ENCODE measurements at regions not wholly inside any gene's neighbourhood (a gene's known extent, or its start where the extent isn't known, plus 50 kb on each side); places are given as distances from the start of the nearest gene placed in this dataset.

DNA sequence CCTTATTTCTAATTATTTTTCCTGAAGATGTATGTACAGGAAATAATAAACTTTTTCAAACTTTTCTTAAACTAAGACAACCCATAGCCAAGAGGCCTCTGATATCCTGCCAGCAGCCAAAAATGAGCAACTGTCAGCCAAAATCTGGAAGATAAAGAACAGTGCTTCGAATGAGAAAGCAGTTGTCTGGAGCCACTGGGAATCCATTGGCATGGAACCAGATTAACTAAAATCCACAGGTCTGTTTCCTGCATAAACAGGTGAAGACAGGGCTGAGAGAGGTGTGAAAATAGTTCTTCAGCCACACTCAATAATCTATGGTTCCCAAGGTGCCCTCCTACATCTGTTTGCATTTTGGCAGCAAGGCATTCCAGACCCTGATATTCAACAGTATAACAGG lies 1076.7 kb upstream of the PIK3C3 start:
- in situ Hi-C loops (cut with MboI): no loop called here
- H3K4me2 ChIP-seq (ENCODE audit: control insufficient read depth, insufficient read depth): no peak overlapping the region
- no TSS peak for BruUV-seq (replicated peaks)

DNA sequence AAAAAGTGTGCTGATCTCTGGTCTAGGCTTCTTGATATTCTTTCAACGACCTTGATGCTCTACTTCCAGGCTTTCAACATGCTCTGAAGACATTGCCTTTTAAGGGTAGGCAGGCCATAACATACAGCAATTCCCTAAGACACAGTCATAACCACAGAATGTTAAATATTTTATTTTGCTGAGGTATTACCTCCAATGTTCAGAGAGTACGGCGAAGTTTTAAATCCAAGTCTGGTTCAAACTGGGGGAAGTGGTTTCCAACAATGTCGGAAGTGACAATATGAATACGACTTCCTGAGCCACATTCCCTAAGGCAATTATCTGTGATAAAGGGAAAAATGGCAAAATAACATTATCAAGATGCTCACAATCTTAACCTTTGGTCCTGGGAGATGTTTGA lies 1077.9 kb upstream of the PIK3C3 start:
- no peak for DNase-seq (ENCODE audit: low read depth, low spot score)
- SMC1A ChIA-PET (ENCODE audit: uncharacterized antibody, unreplicated experiment): no interaction called here
- intact Hi-C loops (cut with micrococcal nuclease; ENCODE audit: unreplicated experiment): no loop called here
- no peak overlapping the region for H2AFZ ChIP-seq (ENCODE audit: control insufficient read depth, low read depth, low read length)
- no peak for FAIRE-seq
- no peak for TF ChIP-seq HCFC1 (IDR thresholded peaks at IDR 0.05; ENCODE audit: low read length)
- no peak for TF ChIP-seq POLR2A (IDR thresholded peaks at IDR 0.05; ENCODE audit: low read depth, low read length)
- TF ChIP-seq CEBPB (IDR thresholded peaks at IDR 0.05; ENCODE audit: borderline replicate concordance in 1 of 2, low read depth in 2 of 2, low read length in 2 of 2): no peak
- TF ChIP-seq, protein P1, sequence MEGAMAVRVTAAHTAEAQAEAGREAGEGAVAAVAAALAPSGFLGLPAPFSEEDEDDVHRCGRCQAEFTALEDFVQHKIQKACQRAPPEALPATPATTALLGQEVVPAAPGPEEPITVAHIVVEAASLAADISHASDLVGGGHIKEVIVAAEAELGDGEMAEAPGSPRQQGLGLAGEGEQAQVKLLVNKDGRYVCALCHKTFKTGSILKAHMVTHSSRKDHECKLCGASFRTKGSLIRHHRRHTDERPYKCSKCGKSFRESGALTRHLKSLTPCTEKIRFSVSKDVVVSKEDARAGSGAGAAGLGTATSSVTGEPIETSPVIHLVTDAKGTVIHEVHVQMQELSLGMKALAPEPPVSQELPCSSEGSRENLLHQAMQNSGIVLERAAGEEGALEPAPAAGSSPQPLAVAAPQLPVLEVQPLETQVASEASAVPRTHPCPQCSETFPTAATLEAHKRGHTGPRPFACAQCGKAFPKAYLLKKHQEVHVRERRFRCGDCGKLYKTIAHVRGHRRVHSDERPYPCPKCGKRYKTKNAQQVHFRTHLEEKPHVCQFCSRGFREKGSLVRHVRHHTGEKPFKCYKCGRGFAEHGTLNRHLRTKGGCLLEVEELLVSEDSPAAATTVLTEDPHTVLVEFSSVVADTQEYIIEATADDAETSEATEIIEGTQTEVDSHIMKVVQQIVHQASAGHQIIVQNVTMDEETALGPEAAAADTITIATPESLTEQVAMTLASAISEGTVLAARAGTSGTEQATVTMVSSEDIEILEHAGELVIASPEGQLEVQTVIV (IDR thresholded peaks at IDR 0.05; ENCODE audit: borderline replicate concordance, partially characterized antibody): no peak
- TF ChIP-seq NRF1 (conservative IDR thresholded peaks at IDR 0.05; ENCODE audit: low read depth, low read length): no peak
- TF ChIP-seq SUPT20H (IDR thresholded peaks at IDR 0.05; ENCODE audit: borderline replicate concordance, control insufficient read depth, low read depth, low read length): no peak
- no peak for TF ChIP-seq NR2F1 (conservative IDR thresholded peaks at IDR 0.05)
- TF ChIP-seq EGR1 (IDR thresholded peaks at IDR 0.05; ENCODE audit: borderline replicate concordance in 1 of 2, low read depth in 2 of 2, low read length in 2 of 2): no peak
- TF ChIP-seq TCF7 (IDR thresholded peaks at IDR 0.05; ENCODE audit: borderline replicate concordance): no peak
- no peak for TF ChIP-seq CHD2 (IDR thresholded peaks at IDR 0.05; ENCODE audit: borderline replicate concordance, low read depth, low read length)
- no peaks in the 10 kb centered on the region for H3K36me3 ChIP-seq (ENCODE audit: control insufficient read depth in 2 of 2, insufficient read depth in 2 of 2, low read length in 1 of 2)
- H3K4me3 ChIP-seq: no peak overlapping the region
- ATAC-seq: no peak
- CTCF ChIA-PET: no interaction called here
- in situ Hi-C loops (cut with MboI): no loop called here
- no TSS peak for BruUV-seq (replicated peaks)
- no peaks in the 10 kb centered on the region for H3K9me3 ChIP-seq (replicated peaks; ENCODE audit: control insufficient read depth, insufficient read depth, low read length)
- H3K4me1 ChIP-seq (ENCODE audit: control insufficient read depth, insufficient read depth, low read length): no peaks in the 10 kb centered on the region
- H3K9ac ChIP-seq (ENCODE audit: control insufficient read depth, insufficient read depth, low read length): no peak overlapping the region
- no peaks in the 10 kb centered on the region for H4K20me1 ChIP-seq (ENCODE audit: control insufficient read depth, insufficient read depth)
- WGBS (ENCODE audit: insufficient coverage, insufficient replicate concordance, low lambda C conversion rate, missing lambda C conversion rate): 39% methylated on average over 5 of the region's 5 CpGs
- RAD21 ChIA-PET (ENCODE audit: unreplicated experiment): no interaction called here
- no peaks in the 10 kb centered on the region for H3K79me2 ChIP-seq (ENCODE audit: control insufficient read depth, insufficient read depth, low read length)
- H3K27ac ChIP-seq (ENCODE audit: control insufficient read depth, insufficient read depth): no peak overlapping the region
- H3K4me2 ChIP-seq (ENCODE audit: control insufficient read depth, insufficient read depth): no peak overlapping the region
- H3K27me3 ChIP-seq (replicated peaks in 1 of 2; ENCODE audit: control insufficient read depth in 2 of 2, insufficient read depth in 2 of 2, low read length in 1 of 2): no peaks in the 10 kb centered on the region
- POLR2A ChIA-PET: no interaction called here

More for the DNA sequence above, 1076.7 kb upstream of the PIK3C3 start:
- TF ChIP-seq YY1 (IDR thresholded peaks at IDR 0.05; ENCODE audit: low read depth, low read length) (no peak), PML (IDR thresholded peaks at IDR 0.05; ENCODE audit: low read length) (no peak), TBL1XR1 (IDR thresholded peaks at IDR 0.05; ENCODE audit: low read depth, low read length) (no peak)
- TF ChIP-seq, protein P2, sequence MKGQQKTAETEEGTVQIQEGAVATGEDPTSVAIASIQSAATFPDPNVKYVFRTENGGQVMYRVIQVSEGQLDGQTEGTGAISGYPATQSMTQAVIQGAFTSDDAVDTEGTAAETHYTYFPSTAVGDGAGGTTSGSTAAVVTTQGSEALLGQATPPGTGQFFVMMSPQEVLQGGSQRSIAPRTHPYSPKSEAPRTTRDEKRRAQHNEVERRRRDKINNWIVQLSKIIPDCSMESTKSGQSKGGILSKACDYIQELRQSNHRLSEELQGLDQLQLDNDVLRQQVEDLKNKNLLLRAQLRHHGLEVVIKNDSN (IDR thresholded peaks at IDR 0.05; ENCODE audit: borderline replicate concordance, extremely low read length, insufficient read depth, low read depth, low read length): no peak
- TF ChIP-seq, protein P3, sequence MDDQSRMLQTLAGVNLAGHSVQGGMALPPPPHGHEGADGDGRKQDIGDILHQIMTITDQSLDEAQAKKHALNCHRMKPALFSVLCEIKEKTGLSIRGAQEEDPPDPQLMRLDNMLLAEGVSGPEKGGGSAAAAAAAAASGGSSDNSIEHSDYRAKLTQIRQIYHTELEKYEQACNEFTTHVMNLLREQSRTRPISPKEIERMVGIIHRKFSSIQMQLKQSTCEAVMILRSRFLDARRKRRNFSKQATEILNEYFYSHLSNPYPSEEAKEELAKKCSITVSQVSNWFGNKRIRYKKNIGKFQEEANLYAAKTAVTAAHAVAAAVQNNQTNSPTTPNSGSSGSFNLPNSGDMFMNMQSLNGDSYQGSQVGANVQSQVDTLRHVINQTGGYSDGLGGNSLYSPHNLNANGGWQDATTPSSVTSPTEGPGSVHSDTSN (IDR thresholded peaks at IDR 0.05; ENCODE audit: insufficient replicate concordance, low read depth, low read length): no peak
- SMC1A ChIA-PET (ENCODE audit: uncharacterized antibody, unreplicated experiment): no interaction called here
- H3K4me1 ChIP-seq (ENCODE audit: control insufficient read depth, insufficient read depth, low read length): no peaks in the 10 kb centered on the region
- no peaks in the 10 kb centered on the region for H3K79me2 ChIP-seq (ENCODE audit: control insufficient read depth, insufficient read depth, low read length)
- intact Hi-C loops (cut with micrococcal nuclease; ENCODE audit: unreplicated experiment): no loop called here
- H3K9ac ChIP-seq (ENCODE audit: control insufficient read depth, insufficient read depth, low read length): no peak overlapping the region
- CTCF ChIA-PET: no interaction called here
- FAIRE-seq (no peak), DNase-seq (ENCODE audit: low read depth, low spot score) (no peak), ATAC-seq (no peak)
- RAD21 ChIA-PET (ENCODE audit: unreplicated experiment): no interaction called here
- H3K27me3 ChIP-seq (replicated peaks in 1 of 2; ENCODE audit: control insufficient read depth in 2 of 2, insufficient read depth in 2 of 2, low read length in 1 of 2): no peaks in the 10 kb centered on the region
- H4K20me1 ChIP-seq (ENCODE audit: control insufficient read depth, insufficient read depth): no peaks in the 10 kb centered on the region
- WGBS (ENCODE audit: insufficient coverage, insufficient replicate concordance, low lambda C conversion rate, missing lambda C conversion rate): 0% methylated on average over 1 of the region's 1 CpG
- no peak overlapping the region for H3K27ac ChIP-seq (ENCODE audit: control insufficient read depth, insufficient read depth)
- no peaks in the 10 kb centered on the region for H3K9me3 ChIP-seq (replicated peaks; ENCODE audit: control insufficient read depth, insufficient read depth, low read length)
- no peak overlapping the region for H2AFZ ChIP-seq (ENCODE audit: control insufficient read depth, low read depth, low read length)
- no peak overlapping the region for H3K4me3 ChIP-seq
- POLR2A ChIA-PET: no interaction called here
- no peaks in the 10 kb centered on the region for H3K36me3 ChIP-seq (ENCODE audit: control insufficient read depth in 2 of 2, insufficient read depth in 2 of 2, low read length in 1 of 2)

Data from GM12878 (cell line).